Heart right ventricle (tissue), 16 donors: ENCODE measurements at regions not wholly inside any gene's neighbourhood (a gene's known extent, or its start where the extent isn't known, plus 50 kb on each side); places are given as distances from the start of the nearest gene placed in this dataset.

ENCODE experiments used
- ATAC-seq, 8 donors: fragments of 200-7000 bp; cut with Tn5 transposase; one replicate each; pipeline ENCODE4 v1.9.1; 2020; ENCODE audit warnings: mild to moderate bottlenecking in 8 of 8, moderate library complexity in 8 of 8, moderate number of reproducible peaks in 1 of 8
- DNase-seq, 2 donors: peaks; one replicate each; pipeline ENCODE4 v3.0.0-alpha.2; 2020
- H3K27ac ChIP-seq, 10 donors: fragments of 200-600 bp; sonication (generic) in 2 of 10; one replicate each; pipeline versions ENCODE4 v1.5.0 to v1.8.0; 2020 to 2022; ENCODE audit warnings: mild to moderate bottlenecking in 3 of 10
- H3K27me3 ChIP-seq, 7 donors: fragments of 200-600 bp; one replicate each; pipeline ENCODE4 v1.8.0; 2021 to 2022; ENCODE audit warnings: mild to moderate bottlenecking in 2 of 7
- H3K36me3 ChIP-seq, 9 donors: fragments of 200-600 bp; sonication (generic) in 1 of 9; one replicate each; pipeline versions ENCODE4 v1.5.0 to v1.8.0; 2020 to 2022; ENCODE audit warnings: mild to moderate bottlenecking in 2 of 9
- H3K4me1 ChIP-seq, 9 donors: fragments of 200-600 bp; sonication (generic) in 1 of 9; one replicate each; pipeline versions ENCODE4 v1.5.0 to v1.8.0; 2020 to 2022; ENCODE audit warnings: mild to moderate bottlenecking in 4 of 9
- H3K4me3 ChIP-seq, 10 donors: fragments of 200-600 bp; sonication (generic) in 2 of 10; one replicate each; pipeline versions ENCODE4 v1.5.0 to v1.8.0; 2020 to 2022; ENCODE audit warnings: mild to moderate bottlenecking in 7 of 10, moderate library complexity in 2 of 10
- H3K9me3 ChIP-seq, 11 donors: fragments of 200-600 bp in 10 of 11; sonication (generic) in 2 of 11; one replicate each; pipeline versions ENCODE4 v1.5.0 to v1.8.0; 2013 to 2022; ENCODE audit warnings: mild to moderate bottlenecking in 2 of 11, control low read depth in 1 of 11, moderate library complexity in 1 of 11
- CTCF ChIP-seq, 9 donors: fragments of 200-600 bp; sonication (generic) in 2 of 9; IDR thresholded peaks; one replicate each; pipeline versions ENCODE4 v1.5.0 to v1.8.0; 2021 to 2022; ENCODE audit warnings: antibody characterized with exemption in 9 of 9, mild to moderate bottlenecking in 5 of 9, moderate library complexity in 1 of 9
- WGBS, 2 donors: extraction: QIAGEN DNeasy Blood & Tissue Kit; methylation state at CpG; one replicate each; pipeline ENCODE4 v1.1.7; 2013; ENCODE audit warnings: inconsistent platforms in 1 of 2; 5-methylcytosine and 5-hydroxymethylcytosine counted together
- intact Hi-C, 10 donors: fragments of 100-400 bp; cut with DNase I; formaldehyde crosslinking; loops; one replicate each; pipeline versions ENCODE4 v1.11.1 to v1.14.2; 2022
- donor health status: Arrhythmogenic right ventricular cardiomyopathy.
- donor health status: ischemic (EF 13 %, LVEDD 7.1; RV severe dilation, severe dysfunction).
- donor health status: healthy with polysubstance abuse.
- donor health status: DM: no; HTN: yes; CAD: no.
- donor health status: DM: no; HTN: no; CAD: no.
- donor health status: ischemic (EF 25% LVEDD 6.9; RV normal size, moderate dysfunction).
- donor health status: ischemic (EF 25% LVEDD 5.7; RV mildly dilated, moderate dysfunction).
- donor health status: healthy.
- donor health status: DM: yes; HTN: yes; CAD: no.
- donor health status: Ischemic cardiomyopathy.
- donor health status: ischemic (EF 35%, LVEDD 5.7; RV mildly dilated, moderate dysfunction).
- donor health status: nonischemic (EF 11% LVEDD 7.7; RV severe dilation, severe dysfunction).
- donor health status: DM: yes; HTN: yes; CAD: no.
- donor health status: PGD.
- donor health status: ischemic (EF 29% LVEDD 5.4; RV normal size, mild dysfunction).
- donor health status: nonischemic (EF 23%, LVEDD 6.1; RV moderate dilation, normal function).

GRCh38 chr12:87444039-87444438 is 585.2 kb downstream of the C12orf50 start:
- intact Hi-C loops: no loop called here
- DNase-seq (no peak), ATAC-seq (no peak)
- Histone ChIP-seq H3K9me3 (peaks cover 0 to 5% (median 0%) of the 10 kb centered on the region in 11 donors), H3K4me1 (no peaks in the 10 kb centered on the region), H3K36me3 (no peaks in the 10 kb centered on the region), H3K27ac (no peak overlapping the region), H3K4me3 (no peak overlapping the region), H3K27me3 (no peaks in the 10 kb centered on the region)
- 89 to 90% methylated on average over 4 of the region's 4 CpGs for WGBS, 2 donors
- no peak for TF ChIP-seq CTCF (IDR thresholded peaks at IDR 0.05)

DNA sequence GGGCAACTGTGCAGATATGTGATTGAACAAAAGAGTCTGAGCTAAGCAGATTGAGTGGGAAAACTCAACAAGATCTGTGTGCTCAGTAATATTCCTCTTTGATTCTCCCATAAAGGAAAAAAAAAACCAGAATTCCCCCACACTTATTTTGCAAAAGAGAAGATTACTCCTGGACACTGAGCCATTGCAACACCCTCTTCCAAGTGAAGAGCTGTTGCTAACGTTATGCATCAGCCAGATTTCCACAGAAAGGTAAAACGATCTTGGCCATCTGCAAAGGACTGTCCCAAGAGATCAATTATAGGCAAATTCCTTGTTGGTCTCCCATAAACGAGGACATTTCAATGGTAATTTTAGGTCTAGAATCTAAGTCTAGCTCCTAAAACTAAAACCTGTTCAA is 587.7 kb downstream of the C12orf50 start:
- H3K4me3 ChIP-seq: no peak overlapping the region
- intact Hi-C loops: no loop called here
- no peak overlapping the region for H3K27ac ChIP-seq
- no peak for ATAC-seq
- DNase-seq: no peak
- H3K9me3 ChIP-seq: no peaks in the 10 kb centered on the region
- TF ChIP-seq CTCF (IDR thresholded peaks at IDR 0.05): no peak
- WGBS, 2 donors: 62 to 65% methylated on average over 3 of the region's 3 CpGs
- no peaks in the 10 kb centered on the region for H3K36me3 ChIP-seq
- no peaks in the 10 kb centered on the region for H3K4me1 ChIP-seq
- H3K27me3 ChIP-seq: no peaks in the 10 kb centered on the region

GRCh38 chr12:87439990-87440827 is 589.0 kb downstream of the C12orf50 start:
- Histone ChIP-seq H3K36me3 (no peaks in the 10 kb centered on the region), H3K27ac (no peak overlapping the region), H3K9me3 (no peaks in the 10 kb centered on the region), H3K4me3 (no peak overlapping the region), H3K27me3 (no peaks in the 10 kb centered on the region), H3K4me1 (no peaks in the 10 kb centered on the region)
- ATAC-seq (peak in 1 of 8 donors; percentile 44), DNase-seq (no peak)
- WGBS, 2 donors: 20 to 31% methylated on average over 2 of the region's 2 CpGs
- intact Hi-C loops: no loop called here
- no peak for TF ChIP-seq CTCF (IDR thresholded peaks at IDR 0.05)

GRCh38 chr12:87430444-87430843 is 598.8 kb downstream of the C12orf50 start:
- ATAC-seq (no peak), DNase-seq (no peak)
- intact Hi-C loops: no loop called here
- Histone ChIP-seq H3K27ac (no peak overlapping the region), H3K4me3 (no peak overlapping the region), H3K27me3 (no peaks in the 10 kb centered on the region), H3K9me3 (peaks cover 0 to 37% (median 6%) of the 10 kb centered on the region in 11 donors), H3K36me3 (no peaks in the 10 kb centered on the region), H3K4me1 (no peaks in the 10 kb centered on the region)
- TF ChIP-seq CTCF (IDR thresholded peaks at IDR 0.05): no peak
